DND-41 (cell line): ENCODE measurements at regions not wholly inside any gene's neighbourhood (a gene's known extent, or its start where the extent isn't known, plus 50 kb on each side); places are given as distances from the start of the nearest gene placed in this dataset.

Experiments
- EZH2 ChIP-seq: IDR thresholded peaks from 3 replicates; pipeline ENCODE4 v1.6.1; 2012; ENCODE audit warnings: borderline replicate concordance, low read depth, mild to moderate bottlenecking, moderate library complexity, low read length, inconsistent platforms; ENCODE audit not compliant: severe bottlenecking
- TF ChIP-seq, protein P1 (sequence below): IDR thresholded peaks from 2 replicates; pipeline ENCODE4 v1.5.1; 2012; ENCODE audit warnings: borderline replicate concordance, low read length, moderate library complexity, mild to moderate bottlenecking; ENCODE audit not compliant: poor library complexity, severe bottlenecking; ENCODE audit errors: extremely low read depth

GRCh38 chr4:67151376-67152343 lies 393.6 kb downstream of the CENPC start:
- TF ChIP-seq, protein P1, sequence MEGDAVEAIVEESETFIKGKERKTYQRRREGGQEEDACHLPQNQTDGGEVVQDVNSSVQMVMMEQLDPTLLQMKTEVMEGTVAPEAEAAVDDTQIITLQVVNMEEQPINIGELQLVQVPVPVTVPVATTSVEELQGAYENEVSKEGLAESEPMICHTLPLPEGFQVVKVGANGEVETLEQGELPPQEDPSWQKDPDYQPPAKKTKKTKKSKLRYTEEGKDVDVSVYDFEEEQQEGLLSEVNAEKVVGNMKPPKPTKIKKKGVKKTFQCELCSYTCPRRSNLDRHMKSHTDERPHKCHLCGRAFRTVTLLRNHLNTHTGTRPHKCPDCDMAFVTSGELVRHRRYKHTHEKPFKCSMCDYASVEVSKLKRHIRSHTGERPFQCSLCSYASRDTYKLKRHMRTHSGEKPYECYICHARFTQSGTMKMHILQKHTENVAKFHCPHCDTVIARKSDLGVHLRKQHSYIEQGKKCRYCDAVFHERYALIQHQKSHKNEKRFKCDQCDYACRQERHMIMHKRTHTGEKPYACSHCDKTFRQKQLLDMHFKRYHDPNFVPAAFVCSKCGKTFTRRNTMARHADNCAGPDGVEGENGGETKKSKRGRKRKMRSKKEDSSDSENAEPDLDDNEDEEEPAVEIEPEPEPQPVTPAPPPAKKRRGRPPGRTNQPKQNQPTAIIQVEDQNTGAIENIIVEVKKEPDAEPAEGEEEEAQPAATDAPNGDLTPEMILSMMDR, result no peak
- TF ChIP-seq EZH2, result no peak
